ENCODE measurements at regions not wholly inside any gene's neighbourhood (a gene's known extent, or its start where the extent isn't known, plus 50 kb on each side); places are given as distances from the start of the nearest gene placed in this dataset.

DNA sequence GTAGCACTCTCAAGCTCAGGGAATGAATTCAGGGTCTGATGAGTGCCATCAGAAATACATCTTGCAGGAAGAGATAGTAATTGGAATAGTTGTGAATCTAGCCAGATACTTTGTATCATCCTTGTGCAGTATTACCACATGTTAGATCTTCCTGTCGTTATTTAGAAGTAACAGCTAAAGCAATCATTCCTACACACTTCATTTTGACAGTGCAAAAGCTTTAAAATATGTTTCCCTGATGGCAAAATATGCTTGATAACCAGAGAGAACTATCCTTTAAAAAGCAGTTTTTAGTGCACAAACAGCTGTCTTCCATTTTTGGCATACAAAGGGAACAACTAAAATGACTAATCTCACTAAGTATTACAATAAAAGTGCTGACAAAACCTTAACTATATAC lies 149.5 kb upstream of the SLC38A2 start:
- 25% methylated on average over 1 of the region's 1 CpG for WGBS (ENCODE audit: low lambda C conversion rate)
- Histone ChIP-seq H4K20me1 (ENCODE audit: insufficient read depth) (no peaks in the 10 kb centered on the region), H2AFZ (ENCODE audit: low read depth) (peak overlapping the region; percentile 23; the same call in 1 of the 2 replicates), H3K9me3 (no peaks in the 10 kb centered on the region), H3K79me2 (ENCODE audit: insufficient read depth) (peaks cover 26% of the 10 kb centered on the region), H3K4me2 (peak overlapping the region; percentile 80), H3K4me1 (ENCODE audit: control insufficient read depth in 1 of 2, insufficient read depth in 2 of 2, low read depth in 1 of 2, low read length in 1 of 2) (peaks cover 11 to 25% of the 10 kb centered on the region in 2 experiments), H3K9me2 (no peaks in the 10 kb centered on the region), H3K9ac (peak overlapping the region; percentile 74; the same call in 1 of the 2 replicates), H3K27me3 (ENCODE audit: insufficient read depth) (no peaks in the 10 kb centered on the region), H3F3A (replicated peaks; ENCODE audit: insufficient read depth) (peaks cover 31% of the 10 kb centered on the region), H3K4me3 (ENCODE audit: low read depth in 2 of 2, low read length in 1 of 2) (no peak overlapping the region; a peak in 1 of 4 replicates), H3K36me3 (replicated peaks in 1 of 2; ENCODE audit: control insufficient read depth in 1 of 2, insufficient read depth in 2 of 2, low read length in 1 of 2) (peaks cover 0 to 6% of the 10 kb centered on the region in 2 experiments), H3K27ac (ENCODE audit: low read depth in 2 of 2, low read length in 1 of 2) (peak overlapping the region; percentile 56 to 99; a peak in 3 of 4 replicates)
- POLR2A ChIA-PET = no interaction called here
- no peak for TF ChIP-seq RFX5 (IDR thresholded peaks at IDR 0.05; ENCODE audit: low read length)
- TF ChIP-seq TCF12 (IDR thresholded peaks at IDR 0.05) = 0 out of 2 replicates have a peak, but pooled peaks have one; percentile 4
- no peak for DNase-seq
- CTCF ChIA-PET = no interaction called here

- POLR2A ChIA-PET = no interaction called here
- Histone ChIP-seq H3K4me3 (ENCODE audit: low read depth in 2 of 2, low read length in 1 of 2) (no peak overlapping the region), H3K79me2 (ENCODE audit: insufficient read depth) (peaks cover 26% of the 10 kb centered on the region), H3F3A (replicated peaks; ENCODE audit: insufficient read depth) (peaks cover 29% of the 10 kb centered on the region), H3K9me2 (no peaks in the 10 kb centered on the region), H3K9me3 (no peaks in the 10 kb centered on the region), H3K27ac (ENCODE audit: low read depth in 2 of 2, low read length in 1 of 2) (no peak overlapping the region), H3K27me3 (ENCODE audit: insufficient read depth) (no peaks in the 10 kb centered on the region), H3K9ac (no peak overlapping the region), H3K36me3 (replicated peaks in 1 of 2; ENCODE audit: control insufficient read depth in 1 of 2, insufficient read depth in 2 of 2, low read length in 1 of 2) (peaks cover 0 to 6% of the 10 kb centered on the region in 2 experiments), H3K4me1 (ENCODE audit: control insufficient read depth in 1 of 2, insufficient read depth in 2 of 2, low read depth in 1 of 2, low read length in 1 of 2) (peaks cover 11 to 25% of the 10 kb centered on the region in 2 experiments), H2AFZ (ENCODE audit: low read depth) (no peak overlapping the region), H3K4me2 (peak overlapping the region; percentile 80; the same call in 1 of the 2 replicates), H4K20me1 (ENCODE audit: insufficient read depth) (no peaks in the 10 kb centered on the region)
- DNase-seq = no peak
- TF ChIP-seq MXI1 (IDR thresholded peaks at IDR 0.05; ENCODE audit: low read depth, low read length) (no peak), USF1 (IDR thresholded peaks at IDR 0.05; ENCODE audit: borderline replicate concordance, low read depth) (no peak), TCF12 (IDR thresholded peaks at IDR 0.05) (no peak), FOSL2 (IDR thresholded peaks at IDR 0.05; ENCODE audit: borderline replicate concordance, low read depth) (no peak), POLR2AphosphoS5 (IDR thresholded peaks at IDR 0.05; ENCODE audit: low read depth, low read length) (no peak), EZH2phosphoT487 (IDR thresholded peaks at IDR 0.05; ENCODE audit: borderline replicate concordance, low read depth) (no peak), GATA2 (CRISPR knock-in tag; IDR thresholded peaks at IDR 0.05) (no peak), NFIC (IDR thresholded peaks at IDR 0.05; ENCODE audit: borderline replicate concordance) (no peak), SIN3A (IDR thresholded peaks at IDR 0.05; ENCODE audit: borderline replicate concordance, low read depth, low read length) (no peak)
- TF ChIP-seq, protein P1, sequence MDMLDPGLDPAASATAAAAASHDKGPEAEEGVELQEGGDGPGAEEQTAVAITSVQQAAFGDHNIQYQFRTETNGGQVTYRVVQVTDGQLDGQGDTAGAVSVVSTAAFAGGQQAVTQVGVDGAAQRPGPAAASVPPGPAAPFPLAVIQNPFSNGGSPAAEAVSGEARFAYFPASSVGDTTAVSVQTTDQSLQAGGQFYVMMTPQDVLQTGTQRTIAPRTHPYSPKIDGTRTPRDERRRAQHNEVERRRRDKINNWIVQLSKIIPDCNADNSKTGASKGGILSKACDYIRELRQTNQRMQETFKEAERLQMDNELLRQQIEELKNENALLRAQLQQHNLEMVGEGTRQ (IDR thresholded peaks at IDR 0.05; ENCODE audit: borderline replicate concordance, low read depth, low read length) = no peak
- TF ChIP-seq, protein P2, sequence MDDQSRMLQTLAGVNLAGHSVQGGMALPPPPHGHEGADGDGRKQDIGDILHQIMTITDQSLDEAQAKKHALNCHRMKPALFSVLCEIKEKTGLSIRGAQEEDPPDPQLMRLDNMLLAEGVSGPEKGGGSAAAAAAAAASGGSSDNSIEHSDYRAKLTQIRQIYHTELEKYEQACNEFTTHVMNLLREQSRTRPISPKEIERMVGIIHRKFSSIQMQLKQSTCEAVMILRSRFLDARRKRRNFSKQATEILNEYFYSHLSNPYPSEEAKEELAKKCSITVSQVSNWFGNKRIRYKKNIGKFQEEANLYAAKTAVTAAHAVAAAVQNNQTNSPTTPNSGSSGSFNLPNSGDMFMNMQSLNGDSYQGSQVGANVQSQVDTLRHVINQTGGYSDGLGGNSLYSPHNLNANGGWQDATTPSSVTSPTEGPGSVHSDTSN (IDR thresholded peaks at IDR 0.05) = no peak
- TF ChIP-seq, protein P3, sequence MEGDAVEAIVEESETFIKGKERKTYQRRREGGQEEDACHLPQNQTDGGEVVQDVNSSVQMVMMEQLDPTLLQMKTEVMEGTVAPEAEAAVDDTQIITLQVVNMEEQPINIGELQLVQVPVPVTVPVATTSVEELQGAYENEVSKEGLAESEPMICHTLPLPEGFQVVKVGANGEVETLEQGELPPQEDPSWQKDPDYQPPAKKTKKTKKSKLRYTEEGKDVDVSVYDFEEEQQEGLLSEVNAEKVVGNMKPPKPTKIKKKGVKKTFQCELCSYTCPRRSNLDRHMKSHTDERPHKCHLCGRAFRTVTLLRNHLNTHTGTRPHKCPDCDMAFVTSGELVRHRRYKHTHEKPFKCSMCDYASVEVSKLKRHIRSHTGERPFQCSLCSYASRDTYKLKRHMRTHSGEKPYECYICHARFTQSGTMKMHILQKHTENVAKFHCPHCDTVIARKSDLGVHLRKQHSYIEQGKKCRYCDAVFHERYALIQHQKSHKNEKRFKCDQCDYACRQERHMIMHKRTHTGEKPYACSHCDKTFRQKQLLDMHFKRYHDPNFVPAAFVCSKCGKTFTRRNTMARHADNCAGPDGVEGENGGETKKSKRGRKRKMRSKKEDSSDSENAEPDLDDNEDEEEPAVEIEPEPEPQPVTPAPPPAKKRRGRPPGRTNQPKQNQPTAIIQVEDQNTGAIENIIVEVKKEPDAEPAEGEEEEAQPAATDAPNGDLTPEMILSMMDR (IDR thresholded peaks at IDR 0.05) = no peak
- CTCF ChIA-PET = interaction anchor here (0.5 to 0.6 kb wide), 2 partner anchors 9 to 511 kb away, joined by 3 to 4 read pairs; no protein-coding TSS in a partner anchor
- WGBS (ENCODE audit: low lambda C conversion rate) = 88% methylated on average over 2 of the region's 2 CpGs
Observed at GRCh38 chr12:46521145-46521544, 148.6 kb upstream of the SLC38A2 start.
